Esophagus squamous epithelium (tissue), 4 donors: ENCODE measurements at regions not wholly inside any gene's neighbourhood (a gene's known extent, or its start where the extent isn't known, plus 50 kb on each side); places are given as distances from the start of the nearest gene placed in this dataset.

ENCODE experiments used
- CTCF ChIP-seq, 6 experiments: fragments of 450-650 bp in 4 of 6; fragments of 200-600 bp in 2 of 6; sonication (generic) in 2 of 6; IDR thresholded peaks; one replicate each; pipeline ENCODE4 v1.5.1; 2016 to 2019; ENCODE audit warnings: antibody characterized with exemption in 6 of 6, mild to moderate bottlenecking in 4 of 6, moderate library complexity in 4 of 6
- POLR2A ChIP-seq, 4 donors: fragments of 450-650 bp; IDR thresholded peaks; one replicate each; pipeline ENCODE4 v1.6.1; 2017; ENCODE audit warnings: antibody characterized with exemption in 4 of 4, mild to moderate bottlenecking in 4 of 4, moderate library complexity in 3 of 4

GRCh38 chr6:81564470-81565068, 187.9 kb downstream of the TENT5A start:
- no peak for TF ChIP-seq CTCF (IDR thresholded peaks at IDR 0.05)
- TF ChIP-seq POLR2A (IDR thresholded peaks at IDR 0.05): no peak
